Progenitor cell of endocrine pancreas (in vitro differentiated cells): ENCODE measurements at regions not wholly inside any gene's neighbourhood (a gene's known extent, or its start where the extent isn't known, plus 50 kb on each side); places are given as distances from the start of the nearest gene placed in this dataset.
"Not testable (repeated sequence)": the region's sequence is repeated elsewhere in the genome, so short reads cannot be mapped to it uniquely, and the experiment has no call there.

ENCODE experiments used
- DNase-seq: peaks from one replicate; pipeline ENCODE4 v3.0.0; 2021; ENCODE audit warnings: low spot score; ENCODE audit not compliant: unreplicated experiment
- H3K27ac Mint-ChIP-seq: 2 replicates; pipeline ENCODE4 v1.8.0; 2021; ENCODE audit warnings: mild to moderate bottlenecking, moderate library complexity, mixed read lengths
- H3K27me3 Mint-ChIP-seq: 2 replicates; pipeline ENCODE4 v1.8.0; 2021; ENCODE audit warnings: mixed read lengths
- H3K36me3 Mint-ChIP-seq: 2 replicates; pipeline ENCODE4 v1.8.0; 2022; ENCODE audit warnings: mixed read lengths; ENCODE audit not compliant: insufficient read depth
- H3K4me1 Mint-ChIP-seq: 2 replicates; pipeline ENCODE4 v1.8.0; 2021; ENCODE audit warnings: low read depth, mixed read lengths
- H3K4me3 Mint-ChIP-seq: 2 replicates; pipeline ENCODE4 v1.8.0; 2021; ENCODE audit warnings: low read depth, mild to moderate bottlenecking, moderate library complexity, mixed read lengths
- H3K9me3 Mint-ChIP-seq: 2 replicates; pipeline ENCODE4 v1.8.0; 2021; ENCODE audit warnings: low read depth, mixed read lengths
- CTCF ChIP-seq: fragments of 200-600 bp; sonication (generic); IDR thresholded peaks from one replicate; pipeline ENCODE4 v1.5.0; 2021; ENCODE audit warnings: antibody characterized with exemption, mild to moderate bottlenecking; ENCODE audit not compliant: unreplicated experiment

GRCh38 chr11:31958076-31958735 is 132.7 kb upstream of the RCN1 start:
- peak; percentile 42 for DNase-seq
- no peaks in the 10 kb centered on the region for H3K36me3 Mint-ChIP-seq
- H3K4me1 Mint-ChIP-seq: peaks cover 2% of the 10 kb centered on the region
- no peaks in the 10 kb centered on the region for H3K9me3 Mint-ChIP-seq
- H3K4me3 Mint-ChIP-seq: no peak overlapping the region
- H3K27me3 Mint-ChIP-seq: peaks cover 38% of the 10 kb centered on the region
- peak; percentile 82 for TF ChIP-seq CTCF
- H3K27ac Mint-ChIP-seq: no peak overlapping the region

DNA sequence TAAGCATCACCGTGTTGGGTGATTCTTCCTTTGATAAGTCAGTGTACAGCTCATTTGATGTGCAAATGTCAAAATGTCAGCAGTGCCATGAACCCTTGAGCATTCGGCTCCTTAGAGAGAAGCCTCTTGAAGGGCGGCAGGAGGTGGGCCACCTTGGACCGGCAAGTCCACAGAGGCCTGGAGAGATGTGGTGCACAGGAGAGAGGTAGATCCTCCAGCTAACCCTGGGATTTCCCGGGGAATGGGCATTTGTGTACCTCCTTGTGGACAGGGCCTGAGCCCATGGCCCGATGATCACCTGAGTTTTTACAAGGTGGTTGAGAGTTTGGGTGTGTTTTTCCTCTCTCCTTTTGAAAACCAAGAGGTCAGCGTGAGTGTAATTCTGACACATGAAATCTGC is 133.2 kb upstream of the RCN1 start:
- no peak for TF ChIP-seq CTCF
- no peak overlapping the region for H3K4me3 Mint-ChIP-seq
- H3K4me1 Mint-ChIP-seq: peaks cover 2% of the 10 kb centered on the region
- no peaks in the 10 kb centered on the region for H3K36me3 Mint-ChIP-seq
- no peak overlapping the region for H3K27ac Mint-ChIP-seq
- DNase-seq: no peak
- H3K9me3 Mint-ChIP-seq: no peaks in the 10 kb centered on the region
- H3K27me3 Mint-ChIP-seq: peaks cover 38% of the 10 kb centered on the region

GRCh38 chr11:31956310-31956709 is 134.6 kb upstream of the RCN1 start:
- H3K9me3 Mint-ChIP-seq: no peaks in the 10 kb centered on the region
- H3K27me3 Mint-ChIP-seq: peaks cover 38% of the 10 kb centered on the region
- H3K36me3 Mint-ChIP-seq: no peaks in the 10 kb centered on the region
- no peak overlapping the region for H3K4me3 Mint-ChIP-seq
- no peak for TF ChIP-seq CTCF
- no peak for DNase-seq
- no peak overlapping the region for H3K27ac Mint-ChIP-seq
- H3K4me1 Mint-ChIP-seq: peaks cover 2% of the 10 kb centered on the region

GRCh38 chr11:31955838-31956237 is 135.0 kb upstream of the RCN1 start:
- no peak overlapping the region for H3K27ac Mint-ChIP-seq
- H3K36me3 Mint-ChIP-seq: no peaks in the 10 kb centered on the region
- H3K4me3 Mint-ChIP-seq: no peak overlapping the region
- no peak for DNase-seq
- TF ChIP-seq CTCF: no peak
- peaks cover 38% of the 10 kb centered on the region for H3K27me3 Mint-ChIP-seq
- no peaks in the 10 kb centered on the region for H3K9me3 Mint-ChIP-seq
- H3K4me1 Mint-ChIP-seq: peaks cover 2% of the 10 kb centered on the region

GRCh38 chr11:31953803-31954327 is 137.0 kb upstream of the RCN1 start:
- H3K4me1 Mint-ChIP-seq: peaks cover 2% of the 10 kb centered on the region
- H3K27ac Mint-ChIP-seq: no peak overlapping the region
- no peak overlapping the region for H3K4me3 Mint-ChIP-seq
- DNase-seq: no peak
- peaks cover 6% of the 10 kb centered on the region for H3K9me3 Mint-ChIP-seq
- peaks cover 32% of the 10 kb centered on the region for H3K27me3 Mint-ChIP-seq
- no peak for TF ChIP-seq CTCF
- H3K36me3 Mint-ChIP-seq: no peaks in the 10 kb centered on the region

- DNase-seq, H3K9me3 Mint-ChIP-seq, H3K27ac Mint-ChIP-seq, H3K36me3 Mint-ChIP-seq, H3K4me1 Mint-ChIP-seq, H3K4me3 Mint-ChIP-seq, H3K27me3 Mint-ChIP-seq: not testable (repeated sequence)
Observed at GRCh38 chr11:31949733-31950200, 138.6 kb upstream of the PAX6 start.
